WTC11 (cell line): ENCODE measurements at regions not wholly inside any gene's neighbourhood (a gene's known extent, or its start where the extent isn't known, plus 50 kb on each side); places are given as distances from the start of the nearest gene placed in this dataset.

Source experiments
- ATAC-seq: fragments of 200-7000 bp; cut with Tn5 transposase; 2 replicates; pipeline ENCODE4 v1.10.0; 2021; ENCODE audit warnings: mild to moderate bottlenecking, moderate library complexity
- CTCF ChIA-PET: fragments of 300-600 bp; sonication (Branson Sonifier 250); formaldehyde crosslinking; loops from one replicate; lab custom pipeline; 2021; ENCODE audit warnings: antibody characterized with exemption; lab: Charles Lee
- POLR2A ChIA-PET: fragments of 350-600 bp; sonication (Branson Sonifier 250); formaldehyde crosslinking; loops from one replicate; lab custom pipeline; 2021; ENCODE audit warnings: antibody characterized with exemption; lab: Charles Lee
- DNase-seq: peaks from one replicate; pipeline ENCODE4 v3.0.0; 2021; ENCODE audit warnings: low spot score
- H3K27ac Mint-ChIP-seq: 2 replicates; pipeline ENCODE4 v1.8.0; 2021; ENCODE audit warnings: mixed read lengths
- H3K27me3 Mint-ChIP-seq: 2 replicates; pipeline ENCODE4 v1.8.0; 2021; ENCODE audit warnings: low read depth, mild to moderate bottlenecking, moderate library complexity, mixed read lengths
- H3K36me3 Mint-ChIP-seq: 2 replicates; pipeline ENCODE4 v1.8.0; 2021; ENCODE audit warnings: mixed read lengths
- H3K4me1 Mint-ChIP-seq: 2 replicates; pipeline ENCODE4 v1.8.0; 2022; ENCODE audit warnings: mixed read lengths
- H3K4me3 Mint-ChIP-seq: 2 replicates; pipeline ENCODE4 v1.8.0; 2021; ENCODE audit warnings: mild to moderate bottlenecking, moderate library complexity, mixed read lengths
- H3K9me3 Mint-ChIP-seq: 2 replicates; pipeline ENCODE4 v1.8.0; 2021; ENCODE audit warnings: mixed read lengths
- AR ChIP-seq: fragments of 250-450 bp; sonication (Bioruptor Pico); IDR thresholded peaks from 2 replicates; pipeline ENCODE4 v1.9.0; 2021; ENCODE audit warnings: mild to moderate bottlenecking
- ATF1 ChIP-seq: sonication (generic); formaldehyde crosslinking; IDR thresholded peaks from 2 replicates; pipeline ENCODE4 v1.8.1; 2023; ENCODE audit warnings: mild to moderate bottlenecking, moderate library complexity, missing genetic modification reagents
- ATF2 ChIP-seq: sonication (generic); formaldehyde crosslinking; IDR thresholded peaks from 2 replicates; pipeline ENCODE4 v1.8.1; 2022; ENCODE audit warnings: low read depth, missing genetic modification reagents, borderline replicate concordance
- ATF6 ChIP-seq: sonication (generic); formaldehyde crosslinking; IDR thresholded peaks from 2 replicates; pipeline ENCODE4 v1.8.1; 2023; ENCODE audit warnings: mild to moderate bottlenecking, missing genetic modification reagents
- ELF4 ChIP-seq: sonication (generic); formaldehyde crosslinking; IDR thresholded peaks from 2 replicates; pipeline ENCODE4 v1.8.1; 2022; ENCODE audit warnings: low read depth, mild to moderate bottlenecking, moderate library complexity, missing genetic modification reagents
- ESRRA ChIP-seq: sonication (generic); formaldehyde crosslinking; IDR thresholded peaks from 2 replicates; pipeline ENCODE4 v1.8.1; 2022; ENCODE audit warnings: mild to moderate bottlenecking, missing genetic modification reagents, borderline replicate concordance
- FOXJ3 ChIP-seq: sonication (generic); formaldehyde crosslinking; IDR thresholded peaks from 2 replicates; pipeline ENCODE4 v1.9.0; 2021; ENCODE audit warnings: missing genetic modification reagents, mild to moderate bottlenecking, borderline replicate concordance
- FOXP1 ChIP-seq: sonication (generic); formaldehyde crosslinking; IDR thresholded peaks from 2 replicates; pipeline ENCODE4 v1.8.0; 2022; ENCODE audit warnings: missing genetic modification reagents, mild to moderate bottlenecking, moderate library complexity, borderline replicate concordance
- GTF2I ChIP-seq: fragments of 250-450 bp; sonication (Bioruptor Pico); conservative IDR thresholded peaks from 2 replicates; pipeline ENCODE4 v1.4.0; 2021; ENCODE audit warnings: mild to moderate bottlenecking
- HMGXB4 ChIP-seq: sonication (generic); formaldehyde crosslinking; IDR thresholded peaks from 2 replicates; pipeline ENCODE4 v1.8.1; 2023; ENCODE audit warnings: mild to moderate bottlenecking, moderate library complexity, missing genetic modification reagents
- JUN ChIP-seq: sonication (generic); formaldehyde crosslinking; IDR thresholded peaks from 2 replicates; pipeline ENCODE4 v1.8.0; 2023; ENCODE audit warnings: mild to moderate bottlenecking, missing genetic modification reagents
- KAT7 ChIP-seq: sonication (generic); formaldehyde crosslinking; IDR thresholded peaks from 2 replicates; pipeline ENCODE4 v1.8.1; 2023; ENCODE audit warnings: missing genetic modification reagents, mild to moderate bottlenecking, borderline replicate concordance
- MAX ChIP-seq: sonication (generic); formaldehyde crosslinking; IDR thresholded peaks from 2 replicates; pipeline ENCODE4 v1.8.0; 2022; ENCODE audit warnings: mild to moderate bottlenecking, missing genetic modification reagents
- NFE2L1 ChIP-seq: sonication (generic); formaldehyde crosslinking; IDR thresholded peaks from 2 replicates; pipeline ENCODE4 v1.8.1; 2023; ENCODE audit warnings: missing genetic modification reagents
- PRDM15 ChIP-seq: sonication (generic); formaldehyde crosslinking; IDR thresholded peaks from 2 replicates; pipeline ENCODE4 v1.8.0; 2022; ENCODE audit warnings: missing genetic modification reagents
- RORB ChIP-seq: fragments of 250-450 bp; sonication (Bioruptor Pico); IDR thresholded peaks from 2 replicates; pipeline ENCODE4 v1.9.0; 2021; ENCODE audit warnings: mild to moderate bottlenecking
- SMAD4 ChIP-seq: sonication (generic); formaldehyde crosslinking; IDR thresholded peaks from 2 replicates; pipeline ENCODE4 v1.8.0; 2022; ENCODE audit warnings: mild to moderate bottlenecking, missing genetic modification reagents
- SP1 ChIP-seq: sonication (generic); formaldehyde crosslinking; conservative IDR thresholded peaks from 2 replicates; pipeline ENCODE4 v1.8.1; 2022; ENCODE audit warnings: missing genetic modification reagents
- TEAD1 ChIP-seq: sonication (generic); formaldehyde crosslinking; IDR thresholded peaks from 2 replicates; pipeline ENCODE4 v1.8.0; 2022; ENCODE audit warnings: mild to moderate bottlenecking, missing genetic modification reagents
- ZNF232 ChIP-seq: sonication (generic); formaldehyde crosslinking; IDR thresholded peaks from 2 replicates; pipeline ENCODE4 v1.8.0; 2022; ENCODE audit warnings: mild to moderate bottlenecking, missing genetic modification reagents
- ZSCAN18 ChIP-seq: fragments of 250-450 bp; sonication (Bioruptor Pico); IDR thresholded peaks from 2 replicates; pipeline ENCODE4 v2.1.2; 2022; ENCODE audit warnings: mild to moderate bottlenecking, moderate library complexity

- H3K27ac Mint-ChIP-seq, result no peak overlapping the region
- peaks cover 19% of the 10 kb centered on the region for H3K4me1 Mint-ChIP-seq
- no peaks in the 10 kb centered on the region for H3K36me3 Mint-ChIP-seq
- CTCF ChIA-PET, result no interaction called here
- H3K27me3 Mint-ChIP-seq, result no peaks in the 10 kb centered on the region
- no peak for ATAC-seq
- H3K9me3 Mint-ChIP-seq, result peaks cover 6% of the 10 kb centered on the region; the same call in 1 of the 2 replicates
- POLR2A ChIA-PET, result interaction anchor here (0.6 kb wide), 1 partner anchor 1040 kb away, joined by 3 read pairs; no protein-coding TSS in a partner anchor
- TF ChIP-seq RORB (CRISPR knock-in tag) (no peak), PRDM15 (CRISPR knock-in tag) (no peak), SP1 (CRISPR knock-in tag) (no peak), ZNF232 (CRISPR knock-in tag) (no peak)
- TF ChIP-seq, all 79 proteins: peak for 0
- no peak overlapping the region for H3K4me3 Mint-ChIP-seq
- DNase-seq, result no peak
These were observed 83.8 kb upstream of the NRP1 start for GRCh38 chr10:33418301-33418700.

- Mint-ChIP-seq H3K27ac (no peak overlapping the region), H3K36me3 (no peaks in the 10 kb centered on the region), H3K9me3 (peaks cover 6% of the 10 kb centered on the region), H3K4me3 (no peak overlapping the region), H3K4me1 (peaks cover 7% of the 10 kb centered on the region), H3K27me3 (no peaks in the 10 kb centered on the region)
- ChIA-PET CTCF (no interaction called here), POLR2A (no interaction called here)
- no peak for DNase-seq
- ATAC-seq, result no peak
- TF ChIP-seq FOXP1 (CRISPR knock-in tag), result no peak
- no peak for TF ChIP-seq ESRRA
- TF ChIP-seq ATF6 (CRISPR knock-in tag), result no peak
- TF ChIP-seq AR (CRISPR knock-in tag), result no peak
- no peak for TF ChIP-seq GTF2I (CRISPR knock-in tag)
- TF ChIP-seq ATF1 (CRISPR knock-in tag), result no peak
- TF ChIP-seq NFE2L1, result no peak
These were observed 82.2 kb upstream of the NRP1 start for GRCh38 chr10:33416691-33417090.

GRCh38 chr10:33416209-33416608 lies 81.7 kb upstream of the NRP1 start:
- DNase-seq (no peak), ATAC-seq (no peak)
- peaks cover 7% of the 10 kb centered on the region for H3K4me1 Mint-ChIP-seq
- no peaks in the 10 kb centered on the region for H3K36me3 Mint-ChIP-seq
- H3K4me3 Mint-ChIP-seq, result no peak overlapping the region
- peaks cover 9% of the 10 kb centered on the region for H3K9me3 Mint-ChIP-seq
- ChIA-PET CTCF (no interaction called here), POLR2A (no interaction called here)
- no peaks in the 10 kb centered on the region for H3K27me3 Mint-ChIP-seq
- H3K27ac Mint-ChIP-seq, result no peak overlapping the region
- TF ChIP-seq TEAD1 (CRISPR knock-in tag), result no peak
- TF ChIP-seq ZSCAN18 (CRISPR knock-in tag), result no peak
- TF ChIP-seq ELF4, result no peak
- TF ChIP-seq SMAD4 (CRISPR knock-in tag), result no peak
- TF ChIP-seq ATF2 (CRISPR knock-in tag), result no peak
- TF ChIP-seq KAT7 (CRISPR knock-in tag), result no peak
- TF ChIP-seq MAX (CRISPR knock-in tag), result no peak
- no peak for TF ChIP-seq JUN (CRISPR knock-in tag)
- TF ChIP-seq HMGXB4 (CRISPR knock-in tag), result no peak
- no peak for TF ChIP-seq FOXJ3
